A549 (cell line): ENCODE measurements at regions not wholly inside any gene's neighbourhood (a gene's known extent, or its start where the extent isn't known, plus 50 kb on each side); places are given as distances from the start of the nearest gene placed in this dataset.

Source experiments
- ATAC-seq, 2 experiments: fragments of 200-7000 bp in 1 of 2; fragments of >200 bp in 1 of 2; cut with Nextera tagmentation in 1 of 2; cut with Tn5 transposase in 1 of 2; 3 replicates each; pipeline versions ENCODE4 v1.8.0 to v1.9.1; 2018 to 2020; ENCODE audit warnings: mild to moderate bottlenecking in 1 of 2, moderate library complexity in 1 of 2
- CTCF ChIA-PET: fragments of 300-600 bp; sonication (Branson Sonifier 250); formaldehyde crosslinking; extraction: SDS; loops from one replicate; lab custom pipeline; 2021; ENCODE audit warnings: antibody characterized with exemption, inconsistent platforms; lab: Yijun Ruan, JAX
- POLR2A ChIA-PET: fragments of 350-600 bp; formaldehyde crosslinking; extraction: SDS; loops from one replicate; lab custom pipeline; 2021; ENCODE audit warnings: antibody characterized with exemption, inconsistent platforms; lab: Yijun Ruan, JAX
- DNase-seq, 2 experiments: peaks; one replicate each; pipeline versions ENCODE4 v3.0.0 to v3.0.0-alpha.2; 2011 to 2016; ENCODE audit warnings: low read depth in 1 of 2, low spot score in 1 of 2
- FAIRE-seq: peaks from 2 replicates; lab custom pipeline; 2011; peaks lifted over from hg19 to GRCh38; lab: Jason Lieb, UNC
- H3K27ac ChIP-seq, 2 experiments: fragments of >200 bp; sonication (Bioruptor Twin); formaldehyde crosslinking; 3 replicates each; pipeline ENCODE4 v1.5.1; 2016 to 2017
- H3K4me1 ChIP-seq: fragments of >200 bp; sonication (Bioruptor Twin); formaldehyde crosslinking; 3 replicates; pipeline ENCODE4 v1.6.1; 2016
- H3K4me2 ChIP-seq: fragments of >200 bp; sonication (Bioruptor Twin); formaldehyde crosslinking; 3 replicates; pipeline ENCODE4 v1.6.1; 2016
- H3K4me3 ChIP-seq: fragments of >200 bp; sonication (Bioruptor Twin); formaldehyde crosslinking; 3 replicates; pipeline ENCODE4 v1.5.1; 2016
- H3K9me3 ChIP-seq: fragments of >200 bp; sonication (Bioruptor Twin); formaldehyde crosslinking; 3 replicates; pipeline ENCODE4 v1.6.1; 2016
- CBX8 ChIP-seq: fragments of 200-600 bp; sonication (generic); IDR thresholded peaks from 2 replicates; pipeline ENCODE4 v1.6.1; 2016
- CEBPB ChIP-seq, 2 experiments: fragments of >200 bp in 1 of 2; sonication (Bioruptor Twin) in 1 of 2; formaldehyde crosslinking in 1 of 2; IDR thresholded peaks; 2 replicates each; pipeline ENCODE4 v1.6.1; 2012 to 2016
- EP300 ChIP-seq, 2 experiments: fragments of >200 bp; sonication (Bioruptor Twin); formaldehyde crosslinking; IDR thresholded peaks; 2 replicates in 1 of 2; 3 replicates in 1 of 2; pipeline ENCODE4 v1.6.1; 2016 to 2017
- FOSB ChIP-seq: fragments of 250-450 bp; sonication (Bioruptor Pico); IDR thresholded peaks from 2 replicates; pipeline ENCODE4 v1.5.0; 2020; ENCODE audit warnings: mild to moderate bottlenecking, moderate library complexity
- HOXB5 ChIP-seq: fragments of 250-450 bp; sonication (Bioruptor Pico); IDR thresholded peaks from 2 replicates; pipeline ENCODE4 v1.5.0; 2020; ENCODE audit warnings: mild to moderate bottlenecking, moderate library complexity
- KDM5A ChIP-seq: fragments of 200-600 bp; sonication (generic); IDR thresholded peaks from 2 replicates; pipeline ENCODE4 v1.6.1; 2016; ENCODE audit warnings: antibody characterized with exemption, mild to moderate bottlenecking
- MYC ChIP-seq: IDR thresholded peaks from 2 replicates; pipeline ENCODE4 v1.6.1; 2012; ENCODE audit warnings: mild to moderate bottlenecking, inconsistent platforms, low read length, improper control_type of control experiment, borderline replicate concordance
- NFE2L2 ChIP-seq: fragments of 150-350 bp; conservative IDR thresholded peaks from 2 replicates; pipeline ENCODE4 v1.6.1; 2014; ENCODE audit warnings: low read length
- PHF8 ChIP-seq: fragments of 200-600 bp; sonication (generic); IDR thresholded peaks from 2 replicates; pipeline ENCODE4 v1.6.1; 2016; ENCODE audit warnings: low read depth, mild to moderate bottlenecking, antibody characterized with exemption, moderate library complexity, borderline replicate concordance
- POLR2A ChIP-seq: IDR thresholded peaks from 2 replicates; pipeline ENCODE4 v1.6.1; 2012; ENCODE audit warnings: mild to moderate bottlenecking, low read length
- RARB ChIP-seq: fragments of 250-450 bp; sonication (Bioruptor Pico); IDR thresholded peaks from 2 replicates; pipeline ENCODE4 v1.8.0; 2021; ENCODE audit warnings: mild to moderate bottlenecking, moderate library complexity
- RFX5 ChIP-seq: fragments of 450-650 bp; IDR thresholded peaks from 2 replicates; pipeline ENCODE4 v1.7.1; 2014; ENCODE audit warnings: antibody characterized with exemption, mild to moderate bottlenecking, moderate library complexity
- SREBF2 ChIP-seq: fragments of 450-650 bp; IDR thresholded peaks from 2 replicates; pipeline ENCODE4 v1.6.1; 2014; ENCODE audit warnings: mild to moderate bottlenecking, moderate library complexity
- ZC3H11A ChIP-seq: fragments of 450-650 bp; IDR thresholded peaks from 2 replicates; pipeline ENCODE4 v1.6.1; 2014; ENCODE audit warnings: antibody characterized with exemption, mild to moderate bottlenecking
- WGBS: methylation state at CpG from one replicate; pipeline ENCODE4 v1.1.6; 2017; ENCODE audit errors: missing lambda C conversion rate; 5-methylcytosine and 5-hydroxymethylcytosine counted together
- TF ChIP-seq, protein P1 (sequence below): fragments of 450-650 bp; IDR thresholded peaks from 2 replicates; pipeline ENCODE4 v1.6.1; 2014; ENCODE audit warnings: antibody characterized with exemption
- TF ChIP-seq, protein P2 (sequence below): IDR thresholded peaks from 2 replicates; pipeline ENCODE4 v1.6.1; 2012
- TF ChIP-seq, protein P3 (sequence below): IDR thresholded peaks from 2 replicates; pipeline ENCODE4 v1.6.1; 2012

DNA sequence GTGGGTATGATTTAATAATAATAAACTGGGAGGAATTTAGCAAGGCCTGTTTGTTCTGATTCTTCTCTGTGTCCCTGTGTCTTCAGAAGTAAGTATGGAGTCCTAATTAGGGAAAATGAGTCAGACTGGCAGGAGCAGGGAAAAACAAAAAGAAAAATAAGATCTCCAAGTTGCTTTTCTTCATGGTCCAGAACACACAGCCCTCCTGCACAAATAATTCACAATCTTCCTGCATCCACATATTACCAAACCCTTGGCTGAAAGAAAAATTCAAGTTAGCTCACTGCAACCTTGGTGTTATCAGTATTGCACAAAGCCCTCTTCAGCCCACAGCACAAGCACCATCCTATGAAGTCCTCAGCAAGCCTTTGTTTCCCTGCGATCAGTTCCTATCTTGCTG is 142.0 kb upstream of the LAMA2 start (continued):
- TF ChIP-seq, protein P1, sequence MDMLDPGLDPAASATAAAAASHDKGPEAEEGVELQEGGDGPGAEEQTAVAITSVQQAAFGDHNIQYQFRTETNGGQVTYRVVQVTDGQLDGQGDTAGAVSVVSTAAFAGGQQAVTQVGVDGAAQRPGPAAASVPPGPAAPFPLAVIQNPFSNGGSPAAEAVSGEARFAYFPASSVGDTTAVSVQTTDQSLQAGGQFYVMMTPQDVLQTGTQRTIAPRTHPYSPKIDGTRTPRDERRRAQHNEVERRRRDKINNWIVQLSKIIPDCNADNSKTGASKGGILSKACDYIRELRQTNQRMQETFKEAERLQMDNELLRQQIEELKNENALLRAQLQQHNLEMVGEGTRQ, result no peak
- TF ChIP-seq RARB (CRISPR knock-in tag) (no peak), PHF8 (no peak), EP300 (IDR thresholded peaks at IDR 0.05) (no peak)

DNA sequence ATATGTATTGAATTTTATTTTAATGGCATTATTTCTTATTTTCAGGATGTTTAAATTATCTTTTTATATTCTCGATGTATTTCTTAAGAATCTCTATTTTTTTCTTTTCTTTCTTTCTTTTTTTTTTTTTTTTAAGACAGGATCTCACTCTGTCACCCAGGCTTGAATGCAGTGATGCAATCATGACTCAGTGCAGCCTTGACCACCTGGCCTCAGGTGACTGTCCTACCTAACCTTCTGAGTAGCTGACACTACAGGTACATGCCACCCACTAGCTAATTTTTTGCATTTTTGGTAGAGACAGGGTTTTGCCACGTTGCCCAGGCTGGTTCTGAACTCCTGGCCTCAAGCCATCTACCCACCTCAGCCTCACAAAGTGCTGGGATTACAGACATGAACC is 143.8 kb upstream of the LAMA2 start:
- 3% methylated on average over 2 of the region's 2 CpGs for WGBS
- ATAC-seq, result no peak
- no peak for DNase-seq
- Histone ChIP-seq H3K4me2 (no peak overlapping the region), H3K4me3 (no peak overlapping the region), H3K27ac (no peak overlapping the region), H3K4me1 (no peaks in the 10 kb centered on the region), H3K9me3 (no peaks in the 10 kb centered on the region)
- FAIRE-seq, result no peak
- TF ChIP-seq KDM5A, result no peak
- CTCF ChIA-PET, result interaction anchor here (1.3 kb wide), 1 partner anchor 10 kb away, joined by 4 read pairs; no protein-coding TSS in a partner anchor
- POLR2A ChIA-PET, result no interaction called here

DNA sequence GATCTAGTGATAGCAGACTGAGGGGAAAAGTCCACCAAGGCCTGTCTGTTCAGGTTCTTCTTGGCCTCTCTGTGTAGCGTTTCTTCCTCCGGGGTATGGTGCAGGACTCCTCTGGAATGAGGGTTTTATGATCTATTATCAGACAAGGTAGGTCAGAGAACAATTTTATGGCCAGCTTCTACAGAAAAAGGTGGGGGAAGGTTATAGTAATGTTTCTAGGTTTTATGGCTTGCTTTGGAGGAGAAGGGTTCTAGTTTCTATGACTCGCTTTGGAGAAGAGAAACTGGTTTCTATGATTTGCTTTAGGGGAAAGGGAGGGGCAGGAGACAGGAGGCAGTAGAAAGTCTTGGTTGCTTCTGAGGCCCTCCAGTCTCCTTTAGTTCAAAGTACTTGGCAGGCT is 144.8 kb upstream of the LAMA2 start:
- no peak overlapping the region for H3K4me2 ChIP-seq
- CTCF ChIA-PET, result no interaction called here
- TF ChIP-seq RFX5, result no peak
- TF ChIP-seq ZC3H11A, result no peak
- no peak for TF ChIP-seq CEBPB (IDR thresholded peaks at IDR 0.05)
- TF ChIP-seq SREBF2, result no peak
- no peak for TF ChIP-seq HOXB5 (CRISPR knock-in tag)
- TF ChIP-seq, protein P2, sequence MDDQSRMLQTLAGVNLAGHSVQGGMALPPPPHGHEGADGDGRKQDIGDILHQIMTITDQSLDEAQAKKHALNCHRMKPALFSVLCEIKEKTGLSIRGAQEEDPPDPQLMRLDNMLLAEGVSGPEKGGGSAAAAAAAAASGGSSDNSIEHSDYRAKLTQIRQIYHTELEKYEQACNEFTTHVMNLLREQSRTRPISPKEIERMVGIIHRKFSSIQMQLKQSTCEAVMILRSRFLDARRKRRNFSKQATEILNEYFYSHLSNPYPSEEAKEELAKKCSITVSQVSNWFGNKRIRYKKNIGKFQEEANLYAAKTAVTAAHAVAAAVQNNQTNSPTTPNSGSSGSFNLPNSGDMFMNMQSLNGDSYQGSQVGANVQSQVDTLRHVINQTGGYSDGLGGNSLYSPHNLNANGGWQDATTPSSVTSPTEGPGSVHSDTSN, result no peak
- TF ChIP-seq POLR2A, result no peak

DNA sequence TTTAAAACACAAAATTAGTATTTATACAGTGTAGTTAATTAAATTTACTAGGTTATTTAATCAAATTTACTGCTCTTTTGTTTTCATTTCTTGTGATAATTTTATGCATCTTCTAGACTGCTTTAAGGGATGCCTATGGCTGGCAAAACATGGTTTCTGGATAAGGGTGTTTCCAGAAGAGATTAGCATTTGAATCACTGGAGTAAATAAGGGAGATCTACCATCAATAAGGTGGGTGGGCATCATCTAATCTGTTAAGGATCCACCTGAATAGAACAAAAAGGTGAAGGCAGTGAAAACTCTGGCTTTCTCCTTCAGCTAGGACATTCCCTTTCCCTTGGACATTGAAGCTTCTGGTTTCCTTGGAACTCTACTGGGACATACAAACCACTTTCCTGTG is 146.2 kb upstream of the LAMA2 start:
- FAIRE-seq (no peak), ATAC-seq (no peak)
- Histone ChIP-seq H3K27ac (no peak overlapping the region), H3K4me3 (no peak overlapping the region), H3K4me2 (no peak overlapping the region), H3K4me1 (no peaks in the 10 kb centered on the region), H3K9me3 (no peaks in the 10 kb centered on the region)
- CTCF ChIA-PET, result interaction anchor here (0.7 kb wide), 1 partner anchor 18 kb away, joined by 3 read pairs; no protein-coding TSS in a partner anchor
- POLR2A ChIA-PET, result no interaction called here
- TF ChIP-seq FOSB (no peak), NFE2L2 (no peak), CEBPB (IDR thresholded peaks at IDR 0.05) (no peak), MYC (no peak), PHF8 (no peak), CBX8 (no peak)
- TF ChIP-seq, protein P3, sequence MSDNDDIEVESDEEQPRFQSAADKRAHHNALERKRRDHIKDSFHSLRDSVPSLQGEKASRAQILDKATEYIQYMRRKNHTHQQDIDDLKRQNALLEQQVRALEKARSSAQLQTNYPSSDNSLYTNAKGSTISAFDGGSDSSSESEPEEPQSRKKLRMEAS, result no peak
- TF ChIP-seq, all 56 proteins: peak for 0
- DNase-seq, result no peak

More for the DNA sequence above, 144.8 kb upstream of the LAMA2 start:
- no peak for FAIRE-seq
- POLR2A ChIA-PET, result no interaction called here
- no peak for DNase-seq
- Histone ChIP-seq H3K9me3 (no peaks in the 10 kb centered on the region), H3K27ac (no peak overlapping the region), H3K4me1 (no peaks in the 10 kb centered on the region), H3K4me3 (no peak overlapping the region)
- no peak for ATAC-seq
- WGBS, result 74% methylated on average over 3 of the region's 3 CpGs
